ENCODE measurements at regions not wholly inside any gene's neighbourhood (a gene's known extent, or its start where the extent isn't known, plus 50 kb on each side); places are given as distances from the start of the nearest gene placed in this dataset.
A peak's percentile ranks its signal among the peaks of the same experiment; 100 is the strongest.

GRCh38 chr10:78511324-78512204 lies 477.9 kb downstream of the RPS24 start:
- Histone ChIP-seq H3K4me3 (no peak overlapping the region), H3K27ac (peak overlapping the region in 2 of 5 donors; percentile 44 to 45), H3K9me3 (replicated peaks in 1 of 3) (no peaks in the 10 kb centered on the region), H3K27me3 (no peaks in the 10 kb centered on the region), H3K36me3 (replicated peaks in 1 of 2) (no peaks in the 10 kb centered on the region), H3K4me1 (replicated peaks in 1 of 2) (no peaks in the 10 kb centered on the region)
- 83 to 91% (median 87%) methylated on average over 6 of the region's 6 CpGs for WGBS, 4 donors
- no peak for TF ChIP-seq POLR2A (IDR thresholded peaks at IDR 0.05)
- no peak for TF ChIP-seq CTCF (IDR thresholded peaks at IDR 0.05)
- intact Hi-C loops (cut with DNase I), result no loop called here
- peak in 1 of 7 donors; percentile 46 for DNase-seq

GRCh38 chr10:78512205-78512550 lies 478.5 kb downstream of the RPS24 start:
- Histone ChIP-seq H3K4me1 (replicated peaks in 1 of 2) (no peaks in the 10 kb centered on the region), H3K4me3 (no peak overlapping the region), H3K27me3 (no peaks in the 10 kb centered on the region), H3K27ac (peak overlapping the region in 2 of 5 donors; percentile 2 to 44), H3K36me3 (replicated peaks in 1 of 2) (no peaks in the 10 kb centered on the region), H3K9me3 (replicated peaks in 1 of 3) (no peaks in the 10 kb centered on the region)
- 71 to 94% (median 84%) methylated on average over 1 to 3 of the region's 3 CpGs for WGBS, 4 donors
- TF ChIP-seq POLR2A (IDR thresholded peaks at IDR 0.05) (no peak), CTCF (IDR thresholded peaks at IDR 0.05) (no peak)
- intact Hi-C loops (cut with DNase I), result no loop called here
- no peak for DNase-seq

- peak in 1 of 7 donors; percentile 21 for DNase-seq
- 46 to 94% (median 56%) methylated on average over 2 of the region's 2 CpGs for WGBS, 4 donors
- no peaks in the 10 kb centered on the region for H3K9me3 ChIP-seq (replicated peaks in 1 of 3)
- intact Hi-C loops (cut with DNase I), result no loop called here
- H3K36me3 ChIP-seq (replicated peaks in 1 of 2), result no peaks in the 10 kb centered on the region
- no peaks in the 10 kb centered on the region for H3K4me1 ChIP-seq (replicated peaks in 1 of 2)
- H3K27ac ChIP-seq, result no peak overlapping the region
- no peak overlapping the region for H3K4me3 ChIP-seq
- no peak for TF ChIP-seq POLR2A (IDR thresholded peaks at IDR 0.05)
- no peak for TF ChIP-seq CTCF (IDR thresholded peaks at IDR 0.05)
- no peaks in the 10 kb centered on the region for H3K27me3 ChIP-seq
Observed at GRCh38 chr10:78513330-78513729, 479.7 kb downstream of the RPS24 start.

GRCh38 chr10:78513986-78514385 lies 480.3 kb downstream of the RPS24 start:
- H3K27ac ChIP-seq, result no peak overlapping the region
- H3K4me3 ChIP-seq, result no peak overlapping the region
- intact Hi-C loops (cut with DNase I), result no loop called here
- H3K4me1 ChIP-seq (replicated peaks in 1 of 2), result no peaks in the 10 kb centered on the region
- peak in 1 of 7 donors; percentile 24 for DNase-seq
- no peak for TF ChIP-seq CTCF (IDR thresholded peaks at IDR 0.05)
- TF ChIP-seq POLR2A (IDR thresholded peaks at IDR 0.05), result no peak
- H3K36me3 ChIP-seq (replicated peaks in 1 of 2), result no peaks in the 10 kb centered on the region
- WGBS, 4 donors, result 91 to 100% (median 96%) methylated on average over 3 of the region's 3 CpGs
- no peaks in the 10 kb centered on the region for H3K27me3 ChIP-seq
- H3K9me3 ChIP-seq (replicated peaks in 1 of 3), result no peaks in the 10 kb centered on the region
